ENCODE measurements at regions not wholly inside any gene's neighbourhood (a gene's known extent, or its start where the extent isn't known, plus 50 kb on each side); places are given as distances from the start of the nearest gene placed in this dataset.

- no peak for DNase-seq
These were observed 178.1 kb downstream of the FGF1 start for GRCh38 chr5:142507531-142508372.

GRCh38 chr5:142506756-142507155, 179.1 kb downstream of the FGF1 start:
- DNase-seq: no peak

- no peak for DNase-seq
These were observed 179.8 kb downstream of the FGF1 start for GRCh38 chr5:142506046-142506445.

GRCh38 chr5:142501890-142502289, 177.1 kb upstream of the SPRY4 start:
- DNase-seq: no peak

GRCh38 chr5:142500227-142500905, 175.5 kb upstream of the SPRY4 start:
- no peak for DNase-seq

- DNase-seq: no peak
These were observed 174.9 kb upstream of the SPRY4 start for GRCh38 chr5:142499591-142500226.

- no peak for DNase-seq
These were observed 173.5 kb upstream of the SPRY4 start for GRCh38 chr5:142498298-142498697.

GRCh38 chr5:142495531-142495930, 170.7 kb upstream of the SPRY4 start:
- no peak for DNase-seq

GRCh38 chr5:142493875-142494518, 169.2 kb upstream of the SPRY4 start:
- DNase-seq: no peak

- no peak for DNase-seq
These were observed 168.0 kb upstream of the SPRY4 start for GRCh38 chr5:142492781-142493281.

- DNase-seq: no peak
These were observed 166.9 kb upstream of the SPRY4 start for GRCh38 chr5:142491679-142492078.

GRCh38 chr5:142491270-142491669, 166.4 kb upstream of the SPRY4 start:
- DNase-seq: no peak

- DNase-seq: no peak
These were observed 161.8 kb upstream of the SPRY4 start for GRCh38 chr5:142486581-142486980.

- no peak for DNase-seq
These were observed 161.2 kb upstream of the SPRY4 start for GRCh38 chr5:142486020-142486419.

- no peak for DNase-seq
These were observed 160.1 kb upstream of the SPRY4 start for GRCh38 chr5:142484821-142485387.

GRCh38 chr5:142482207-142482606, 157.4 kb upstream of the SPRY4 start:
- DNase-seq: no peak

GRCh38 chr5:142481410-142481809, 156.6 kb upstream of the SPRY4 start:
- DNase-seq: no peak

GRCh38 chr5:142479854-142480519, 155.2 kb upstream of the SPRY4 start:
- no peak for DNase-seq

GRCh38 chr5:142479150-142479549, 154.3 kb upstream of the SPRY4 start:
- DNase-seq: no peak

- no peak for DNase-seq
These were observed 153.3 kb upstream of the SPRY4 start for GRCh38 chr5:142478113-142478512.

GRCh38 chr5:142475102-142475513, 150.3 kb upstream of the SPRY4 start:
- DNase-seq: no peak

GRCh38 chr5:142474431-142475094, 149.7 kb upstream of the SPRY4 start:
- DNase-seq: no peak

Data from CD4-positive, alpha-beta T cell treated with Interleukin-4 for 4 hours (primary cell).